HS-5 (cell line): ENCODE measurements at regions not wholly inside any gene's neighbourhood (a gene's known extent, or its start where the extent isn't known, plus 50 kb on each side); places are given as distances from the start of the nearest gene placed in this dataset.
"Not testable (repeated sequence)": the region's sequence is repeated elsewhere in the genome, so short reads cannot be mapped to it uniquely, and the experiment has no call there.

Experiments used
- DNase-seq: peaks from one replicate; pipeline ENCODE4 v3.0.0-alpha.2; 2012; ENCODE audit warnings: low read depth

DNA sequence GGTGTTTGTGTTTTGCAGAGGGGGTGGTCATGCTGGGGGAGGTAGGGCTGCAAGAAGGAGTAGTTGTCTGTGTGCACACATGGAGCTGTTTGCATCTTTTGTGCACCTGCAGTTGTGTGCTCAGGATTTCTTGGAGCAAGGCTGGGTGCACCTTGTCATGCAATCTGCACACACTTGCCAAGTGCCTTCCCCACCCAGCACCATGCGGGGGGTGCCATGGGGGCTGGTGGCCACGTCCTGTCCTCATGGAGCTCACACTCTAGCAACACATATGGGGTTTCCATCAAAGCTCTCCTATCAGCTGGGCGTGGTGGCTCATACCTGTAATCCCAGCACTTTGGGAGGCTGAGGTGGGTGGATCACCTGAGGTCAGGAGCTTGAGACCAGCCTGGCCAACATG is 111.6 kb downstream of the CRLF3 start:
- not testable (repeated sequence) for DNase-seq

DNA sequence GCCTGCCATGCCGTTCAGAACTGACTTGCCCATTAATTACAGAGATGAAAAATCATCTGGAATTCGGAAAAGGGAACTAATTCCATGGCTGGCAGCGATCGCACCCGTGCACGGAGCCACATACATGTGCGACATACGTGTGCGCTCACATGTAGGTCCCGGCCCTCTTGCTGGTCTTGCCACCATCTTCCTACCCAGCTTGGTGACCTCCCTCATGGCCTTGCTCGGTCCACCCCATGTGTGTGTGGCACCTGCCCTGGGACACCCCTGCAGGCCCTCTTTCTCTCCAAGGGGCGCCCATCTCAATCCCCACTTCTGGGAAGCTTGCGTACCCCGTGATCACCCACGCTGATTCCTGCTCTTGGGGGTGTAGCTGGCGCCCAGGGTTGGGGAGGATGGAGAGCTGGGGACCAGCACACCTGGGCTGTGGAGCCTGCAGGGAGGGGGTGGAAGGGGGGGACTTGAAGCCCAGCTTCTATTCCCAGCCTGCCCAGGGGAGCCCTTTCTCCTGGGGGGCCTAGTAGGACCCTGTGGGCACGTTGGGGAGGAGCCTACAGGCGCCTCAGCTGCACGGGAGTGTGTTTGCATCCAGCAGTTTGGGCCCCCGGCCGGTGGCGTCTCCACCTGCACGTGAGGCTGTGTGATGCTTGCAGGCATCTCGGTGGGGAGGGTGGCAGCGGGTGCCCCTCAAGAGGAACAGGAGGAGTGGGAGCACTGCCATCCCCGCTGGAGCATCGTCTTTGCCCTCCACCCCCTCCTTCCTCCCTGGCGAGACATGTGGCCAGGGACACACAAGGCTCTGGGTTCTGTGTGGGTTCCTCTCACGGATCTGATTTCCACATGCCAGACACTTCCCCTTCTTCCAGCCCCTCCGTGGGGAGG is 112.6 kb downstream of the CRLF3 start:
- DNase-seq = not testable (repeated sequence)

- DNase-seq = not testable (repeated sequence)
Measured at GRCh38 chr17:30711176-30711575, 113.3 kb downstream of the CRLF3 start.

DNA sequence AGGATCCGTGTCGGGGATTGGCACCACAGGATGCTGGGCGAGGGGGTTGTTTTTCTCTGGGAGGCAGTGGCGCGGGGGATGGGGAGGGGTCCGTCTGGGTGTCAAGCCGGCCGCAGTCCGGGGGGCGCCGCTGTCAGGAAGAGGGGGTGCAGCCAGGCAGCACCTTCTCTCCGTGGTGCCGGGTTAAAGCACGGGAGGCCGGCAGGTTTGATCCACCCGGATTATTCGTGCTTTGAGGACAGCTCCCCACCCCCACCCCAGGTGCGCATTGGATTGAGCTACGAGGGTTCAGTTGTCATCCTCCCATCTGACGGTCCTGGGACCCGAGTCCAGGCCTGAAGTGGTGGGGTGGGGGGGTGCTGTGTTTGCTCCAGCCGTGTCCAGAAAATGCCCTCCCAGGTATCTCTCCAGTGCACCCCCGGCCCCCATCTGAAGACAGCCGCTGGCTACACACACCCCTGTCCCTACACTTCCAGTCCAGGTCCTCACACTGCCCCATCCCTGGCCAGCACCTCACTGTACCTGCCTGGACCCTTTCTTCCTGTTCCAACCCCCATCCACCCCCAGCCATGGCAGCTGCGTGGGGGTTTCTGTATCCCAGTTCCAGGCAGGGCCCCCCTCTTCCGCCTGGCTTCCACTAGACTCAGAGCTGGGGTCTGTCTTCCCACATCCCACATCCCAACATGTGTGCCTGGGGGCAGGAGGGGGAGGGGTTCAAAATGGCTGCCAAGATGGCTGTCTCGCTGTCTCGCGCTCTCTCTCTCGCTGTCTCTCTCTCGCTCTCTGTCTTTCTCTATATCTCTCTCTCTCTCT is 114.0 kb downstream of the CRLF3 start:
- DNase-seq = not testable (repeated sequence)

DNA sequence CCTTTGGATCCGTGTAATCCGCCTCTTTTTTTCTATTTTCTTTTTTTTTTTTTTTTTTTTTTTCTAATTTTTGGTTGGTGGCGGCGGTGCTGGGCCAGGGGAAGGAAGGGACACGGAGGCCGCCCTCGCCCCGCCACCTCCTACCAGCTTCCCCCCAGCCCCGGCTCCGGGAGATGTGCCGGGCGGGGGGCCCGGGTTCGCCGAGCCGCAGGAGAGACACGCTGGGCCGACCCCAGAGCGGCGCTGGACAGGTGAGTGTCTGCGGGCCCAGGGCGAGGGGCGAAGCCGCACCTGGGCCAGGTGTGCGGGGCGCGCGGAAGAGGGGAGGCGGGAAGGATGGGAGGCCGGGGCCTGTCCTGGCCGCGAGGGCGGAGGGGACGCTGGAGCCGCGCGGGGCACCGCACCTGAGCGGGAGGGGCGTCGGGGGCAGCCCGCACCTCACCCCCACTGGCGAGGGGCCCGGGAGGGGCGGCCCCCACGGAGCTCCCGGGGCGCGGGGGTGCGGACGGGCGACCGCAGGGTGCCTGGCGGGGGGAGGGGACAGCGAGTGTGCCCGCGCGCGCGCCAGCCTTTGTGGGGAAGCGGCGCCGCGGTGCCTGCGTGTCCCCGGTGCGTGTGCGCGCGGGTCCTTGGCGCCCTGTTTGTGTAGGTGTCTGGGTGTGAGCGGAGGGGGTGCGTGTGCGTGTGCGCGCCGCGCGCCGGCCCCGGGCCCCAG is 114.8 kb downstream of the CRLF3 start:
- DNase-seq = not testable (repeated sequence)

DNA sequence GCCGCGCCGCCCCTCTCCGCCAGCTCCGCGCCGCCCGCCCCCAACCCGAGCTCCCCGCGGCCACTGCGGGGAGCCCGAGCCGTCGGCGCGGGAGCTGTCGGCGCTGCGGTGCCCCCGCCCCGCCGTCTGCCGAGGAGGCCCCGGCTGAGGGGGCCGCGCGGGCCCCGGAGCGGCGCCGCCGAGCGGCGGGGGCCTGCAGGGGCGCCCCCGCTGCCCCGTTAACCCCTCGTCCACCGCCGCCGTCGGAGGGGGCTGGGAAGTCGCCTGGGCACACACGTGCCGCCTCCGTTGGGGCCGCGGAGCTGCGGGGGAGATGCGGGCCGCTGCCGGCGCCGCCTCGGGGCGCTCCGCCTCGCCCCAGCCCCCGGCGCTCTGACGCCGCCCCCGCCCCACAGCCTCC is 115.4 kb downstream of the CRLF3 start:
- not testable (repeated sequence) for DNase-seq

- peak; percentile 24 for DNase-seq
Measured at GRCh38 chr17:30708241-30709078, 116.0 kb downstream of the CRLF3 start.

DNA sequence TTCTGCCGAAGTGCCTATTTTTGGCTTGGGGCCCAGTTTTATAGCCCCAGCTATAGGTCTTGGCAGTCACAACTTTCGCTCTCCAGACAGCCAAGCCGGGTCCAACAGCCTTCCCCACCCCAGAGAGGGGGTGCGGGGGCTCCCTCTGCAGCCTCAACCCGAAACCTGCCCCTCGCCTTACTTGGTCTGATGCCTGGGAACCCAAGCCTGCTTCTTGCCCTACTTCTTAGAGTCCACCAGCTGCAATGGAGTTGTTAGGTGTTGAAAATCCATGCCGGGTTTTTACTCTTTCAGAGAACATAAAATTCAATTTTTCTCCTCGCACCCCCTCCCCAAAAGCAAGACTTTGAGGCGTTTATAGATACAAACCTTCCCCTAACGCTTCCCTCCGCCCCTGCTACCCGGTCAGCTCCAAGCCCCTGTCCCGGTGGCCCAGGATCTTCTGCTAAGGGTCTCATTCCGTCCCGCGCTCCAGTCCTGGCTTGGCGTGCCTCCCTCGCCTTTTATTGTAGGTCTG is 116.7 kb downstream of the CRLF3 start:
- peak; percentile 5 for DNase-seq

- not testable (repeated sequence) for DNase-seq
Measured at GRCh38 chr17:30706461-30707335, 117.8 kb downstream of the CRLF3 start.

DNA sequence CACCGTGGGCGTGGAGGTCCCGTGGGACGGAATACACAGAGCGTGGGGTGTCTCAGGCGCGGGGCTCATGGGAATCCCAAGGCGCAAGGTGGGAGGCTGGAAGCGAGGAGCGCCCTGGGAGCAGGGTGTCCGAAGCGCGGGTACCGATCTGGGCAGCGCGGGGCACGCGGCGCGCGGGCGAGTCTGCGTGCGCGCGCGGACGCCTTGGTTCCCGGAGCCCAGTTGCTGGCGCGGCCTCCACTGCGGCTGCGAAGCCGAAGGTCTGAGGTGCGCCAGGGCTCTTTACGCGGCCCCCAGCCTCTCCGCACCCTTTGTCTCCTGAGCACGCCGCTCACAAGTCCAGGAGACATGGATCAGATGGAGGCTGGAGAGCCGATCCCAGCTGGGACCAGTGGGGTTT is 118.5 kb downstream of the CRLF3 start:
- DNase-seq = not testable (repeated sequence)

- no peak for DNase-seq
Measured at GRCh38 chr17:30701498-30701989, 122.9 kb downstream of the CRLF3 start.

DNA sequence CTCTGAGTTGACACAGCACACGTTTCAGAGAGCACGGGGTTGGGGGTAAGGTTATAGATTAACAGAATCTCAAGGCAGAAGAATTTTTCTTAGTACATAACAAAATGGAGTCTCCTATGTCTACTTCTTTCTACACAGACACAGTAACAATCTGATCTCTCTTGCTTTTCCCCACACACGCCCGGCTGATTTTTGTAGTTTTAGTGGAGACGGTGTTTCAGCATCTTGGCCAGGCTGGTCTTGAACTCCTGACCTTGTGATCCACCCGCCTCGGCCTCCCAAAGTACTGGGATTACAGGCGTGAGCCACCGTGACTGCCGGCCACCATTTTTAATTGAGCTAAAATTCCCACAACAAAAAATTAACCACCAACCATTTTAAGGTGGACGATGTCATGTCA is 123.7 kb downstream of the CRLF3 start:
- DNase-seq = not testable (repeated sequence)

GRCh38 chr17:30697619-30698460 is 126.7 kb downstream of the CRLF3 start:
- DNase-seq = peak; percentile 8

DNA sequence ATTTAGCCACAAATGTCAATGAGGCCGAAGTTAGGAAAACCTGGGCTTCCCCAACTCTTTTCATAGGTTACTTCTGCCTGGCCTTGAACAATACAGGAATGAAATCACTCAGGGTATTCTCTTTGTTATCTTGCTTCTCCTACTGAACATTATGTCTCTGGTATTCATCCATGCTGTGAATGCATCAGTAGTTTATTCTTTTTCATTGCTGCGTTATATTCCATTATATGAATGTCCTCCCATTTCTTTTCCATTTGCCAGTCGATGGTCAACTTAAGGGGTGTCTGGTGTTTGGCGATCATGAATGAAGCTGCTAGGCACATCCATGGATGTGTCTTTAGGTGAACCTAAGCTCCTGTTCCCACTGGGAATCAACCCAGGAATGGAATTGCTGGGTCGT is 128.3 kb downstream of the CRLF3 start:
- DNase-seq = no peak

- peak; percentile 6 for DNase-seq
Measured at GRCh38 chr17:30695265-30695811, 129.2 kb downstream of the CRLF3 start.

DNA sequence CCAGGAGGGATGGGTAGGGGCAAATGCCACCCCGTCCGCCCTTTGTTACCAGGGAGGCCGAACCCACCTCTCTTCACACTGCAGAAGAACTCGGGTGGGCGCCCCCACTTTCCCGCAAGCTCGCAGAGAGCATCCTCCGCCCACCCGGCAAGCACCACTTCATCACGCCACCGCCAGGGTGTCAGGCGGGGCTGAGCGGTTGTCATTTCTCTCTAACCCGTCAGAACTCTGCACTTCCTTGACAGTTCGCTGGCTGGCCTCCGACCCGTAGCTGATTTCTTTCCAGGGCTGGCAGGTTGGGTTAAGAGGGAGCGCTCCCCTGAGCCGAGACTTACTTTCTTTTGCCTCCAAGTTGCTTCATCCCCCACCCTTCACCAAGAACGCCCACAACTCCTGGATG is 130.7 kb downstream of the CRLF3 start:
- DNase-seq = not testable (repeated sequence)

DNA sequence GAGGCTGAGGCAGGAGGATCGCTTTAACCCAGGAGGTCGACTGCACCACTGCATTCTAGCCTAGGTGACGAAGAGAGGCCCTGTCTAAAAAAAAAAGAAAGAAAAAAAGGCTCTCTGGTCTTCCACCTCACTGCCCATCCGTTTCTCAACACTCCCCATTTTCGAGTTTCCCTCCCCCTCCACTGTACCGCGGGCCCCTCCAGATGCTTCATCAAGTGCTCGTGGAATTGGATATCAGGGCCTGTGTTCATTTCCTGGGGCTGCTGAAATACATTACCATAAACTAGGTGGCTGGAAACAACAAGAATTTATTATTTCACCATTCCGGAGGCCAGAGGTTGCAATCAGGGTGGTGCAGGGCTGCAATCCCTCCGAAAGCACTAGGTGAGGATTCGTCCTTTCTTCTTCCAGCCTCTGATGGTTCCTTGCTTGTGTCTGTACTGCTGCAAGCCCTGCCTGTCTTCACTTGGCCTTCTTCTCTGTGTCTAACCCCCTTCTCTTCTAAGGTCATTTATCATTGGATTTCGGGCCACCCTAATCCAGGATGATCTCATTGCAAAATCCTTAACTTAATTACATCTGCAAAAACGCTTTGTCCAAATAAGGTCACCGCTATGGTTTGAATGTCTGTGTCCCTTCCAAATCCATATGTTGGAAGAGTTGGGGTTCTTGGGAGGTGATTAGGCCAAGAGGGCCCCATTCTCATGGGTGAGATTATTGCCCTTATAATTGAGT is 135.1 kb downstream of the CRLF3 start:
- DNase-seq = not testable (repeated sequence)
